NB4 (cell line): ENCODE measurements at regions not wholly inside any gene's neighbourhood (a gene's known extent, or its start where the extent isn't known, plus 50 kb on each side); places are given as distances from the start of the nearest gene placed in this dataset.

ENCODE experiments used
- CTCF ChIP-seq: IDR thresholded peaks from one replicate; pipeline ENCODE4 v1.5.1; 2012; ENCODE audit warnings: low read depth, low read length
- POLR2A ChIP-seq: IDR thresholded peaks from 2 replicates; pipeline ENCODE4 v1.6.1; 2011; ENCODE audit warnings: mild to moderate bottlenecking; ENCODE audit not compliant: insufficient read length; ENCODE audit errors: extremely low read depth

GRCh38 chr1:172941945-172942344 is 108.8 kb downstream of the TNFSF18 start:
- no peak for TF ChIP-seq CTCF
- TF ChIP-seq POLR2A: no peak
